ENCODE measurements at regions not wholly inside any gene's neighbourhood (a gene's known extent, or its start where the extent isn't known, plus 50 kb on each side); places are given as distances from the start of the nearest gene placed in this dataset.

DNA sequence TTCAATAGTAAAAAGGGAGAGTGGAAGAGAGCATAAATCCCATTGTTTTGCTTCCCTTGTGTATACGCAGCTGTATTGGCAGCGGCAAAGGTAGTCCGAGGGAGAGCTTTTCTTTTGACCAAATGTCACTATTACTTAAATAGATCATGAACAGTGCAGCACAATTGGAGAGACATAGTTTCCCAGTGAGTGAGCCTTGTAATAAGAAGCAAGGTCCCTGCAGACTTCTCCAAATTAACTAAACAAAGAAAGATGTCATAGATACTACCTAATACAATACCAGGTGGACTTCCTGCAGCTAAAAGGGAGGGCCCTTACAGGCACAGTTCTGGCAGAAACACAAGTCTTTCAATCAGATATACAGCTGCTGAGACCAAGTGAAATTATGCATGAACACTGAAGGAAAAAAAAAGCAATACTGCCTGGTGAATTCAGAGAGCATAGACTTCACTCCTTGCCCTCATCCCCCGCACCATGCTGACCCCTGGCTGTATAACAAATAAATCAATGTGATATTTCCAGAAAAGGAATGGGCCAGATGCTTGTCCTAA is 404.7 kb upstream of the CDH2 start:
- H3K4me2 ChIP-seq (ENCODE audit: low read length) = no peak overlapping the region
- no peak overlapping the region for H3K4me3 ChIP-seq (ENCODE audit: low read length)
- H4K20me1 ChIP-seq (ENCODE audit: control insufficient read depth, insufficient read depth, low read depth, low read length) = no peaks in the 10 kb centered on the region
- no peaks in the 10 kb centered on the region for H3K79me2 ChIP-seq (ENCODE audit: control insufficient read depth, low read length)
- no peaks in the 10 kb centered on the region for H3K9me3 ChIP-seq (ENCODE audit: control insufficient read depth, insufficient read depth, low read length)
- no peaks in the 10 kb centered on the region for H3K36me3 ChIP-seq (ENCODE audit: control insufficient read depth, low read length)
- H3K9me2 ChIP-seq (replicated peaks; ENCODE audit: control insufficient read depth, low read length) = no peaks in the 10 kb centered on the region
- TF ChIP-seq, protein P1, sequence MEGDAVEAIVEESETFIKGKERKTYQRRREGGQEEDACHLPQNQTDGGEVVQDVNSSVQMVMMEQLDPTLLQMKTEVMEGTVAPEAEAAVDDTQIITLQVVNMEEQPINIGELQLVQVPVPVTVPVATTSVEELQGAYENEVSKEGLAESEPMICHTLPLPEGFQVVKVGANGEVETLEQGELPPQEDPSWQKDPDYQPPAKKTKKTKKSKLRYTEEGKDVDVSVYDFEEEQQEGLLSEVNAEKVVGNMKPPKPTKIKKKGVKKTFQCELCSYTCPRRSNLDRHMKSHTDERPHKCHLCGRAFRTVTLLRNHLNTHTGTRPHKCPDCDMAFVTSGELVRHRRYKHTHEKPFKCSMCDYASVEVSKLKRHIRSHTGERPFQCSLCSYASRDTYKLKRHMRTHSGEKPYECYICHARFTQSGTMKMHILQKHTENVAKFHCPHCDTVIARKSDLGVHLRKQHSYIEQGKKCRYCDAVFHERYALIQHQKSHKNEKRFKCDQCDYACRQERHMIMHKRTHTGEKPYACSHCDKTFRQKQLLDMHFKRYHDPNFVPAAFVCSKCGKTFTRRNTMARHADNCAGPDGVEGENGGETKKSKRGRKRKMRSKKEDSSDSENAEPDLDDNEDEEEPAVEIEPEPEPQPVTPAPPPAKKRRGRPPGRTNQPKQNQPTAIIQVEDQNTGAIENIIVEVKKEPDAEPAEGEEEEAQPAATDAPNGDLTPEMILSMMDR (IDR thresholded peaks at IDR 0.05; ENCODE audit: low read depth, low read length, poor library complexity, severe bottlenecking) = no peak
- TF ChIP-seq EZH2phosphoT487 (IDR thresholded peaks at IDR 0.05; ENCODE audit: borderline replicate concordance, low read length) = no peak
- H3K4me1 ChIP-seq (ENCODE audit: control insufficient read depth, low read length) = no peaks in the 10 kb centered on the region
- H3F3A ChIP-seq (ENCODE audit: control insufficient read depth, insufficient read depth) = no peaks in the 10 kb centered on the region
- H3K27ac ChIP-seq (ENCODE audit: low read depth, low read length) = no peak overlapping the region
- no peaks in the 10 kb centered on the region for H3K27me3 ChIP-seq (ENCODE audit: control insufficient read depth, low read length)

DNA sequence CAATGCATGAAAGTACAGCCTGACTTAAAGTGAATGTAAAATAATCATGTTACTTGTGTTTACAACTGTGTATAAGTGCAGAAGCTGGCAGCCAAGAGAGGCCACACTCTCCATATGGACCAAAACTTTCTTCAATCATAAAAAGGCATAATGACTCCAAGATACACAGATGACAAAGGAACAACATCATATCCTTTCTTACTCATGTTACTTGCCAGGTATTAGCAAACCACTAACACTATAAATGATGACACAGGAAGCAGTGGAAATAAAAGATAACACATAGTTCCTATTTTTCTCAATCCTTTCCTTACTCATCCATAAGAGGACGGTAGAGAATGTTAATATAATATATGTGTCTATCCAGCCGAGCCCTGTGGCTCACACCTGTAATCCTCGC is 400.0 kb upstream of the CDH2 start:
- TF ChIP-seq EZH2phosphoT487 (IDR thresholded peaks at IDR 0.05; ENCODE audit: borderline replicate concordance, low read length) = no peak
- TF ChIP-seq, protein P1 (IDR thresholded peaks at IDR 0.05; ENCODE audit: low read depth, low read length, poor library complexity, severe bottlenecking) = no peak
- Histone ChIP-seq H3K27me3 (ENCODE audit: control insufficient read depth, low read length) (no peaks in the 10 kb centered on the region), H3K4me3 (ENCODE audit: low read length) (no peak overlapping the region), H4K20me1 (ENCODE audit: control insufficient read depth, insufficient read depth, low read depth, low read length) (no peaks in the 10 kb centered on the region), H3K9me2 (replicated peaks; ENCODE audit: control insufficient read depth, low read length) (no peaks in the 10 kb centered on the region), H3F3A (ENCODE audit: control insufficient read depth, insufficient read depth) (no peaks in the 10 kb centered on the region), H3K36me3 (ENCODE audit: control insufficient read depth, low read length) (no peaks in the 10 kb centered on the region), H3K79me2 (ENCODE audit: control insufficient read depth, low read length) (no peaks in the 10 kb centered on the region), H3K4me1 (ENCODE audit: control insufficient read depth, low read length) (no peaks in the 10 kb centered on the region), H3K4me2 (ENCODE audit: low read length) (no peak overlapping the region), H3K27ac (ENCODE audit: low read depth, low read length) (no peak overlapping the region), H3K9me3 (ENCODE audit: control insufficient read depth, insufficient read depth, low read length) (no peaks in the 10 kb centered on the region)

DNA sequence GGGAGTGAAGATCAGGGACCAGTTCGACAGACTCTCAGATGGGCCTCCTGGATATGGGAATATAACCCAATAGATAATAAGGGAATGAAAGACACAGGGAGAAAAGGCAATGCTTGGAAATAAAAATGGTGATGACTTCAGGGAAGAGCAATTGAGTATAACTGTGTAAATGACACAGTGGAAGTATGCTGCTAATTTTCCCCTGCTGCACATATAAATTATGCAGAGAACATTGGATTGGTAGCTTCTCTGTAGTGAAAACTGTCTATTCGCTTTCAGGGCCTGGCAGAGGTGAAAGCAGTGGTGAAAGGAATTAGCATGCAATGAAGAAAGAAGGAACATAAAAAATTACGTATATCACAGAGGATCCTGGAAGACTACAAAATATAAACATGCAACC is 398.2 kb upstream of the CDH2 start:
- no peaks in the 10 kb centered on the region for H3F3A ChIP-seq (ENCODE audit: control insufficient read depth, insufficient read depth)
- H3K36me3 ChIP-seq (ENCODE audit: control insufficient read depth, low read length) = no peaks in the 10 kb centered on the region

More for the DNA sequence above, 398.2 kb upstream of the CDH2 start:
- no peak for TF ChIP-seq EZH2phosphoT487 (IDR thresholded peaks at IDR 0.05; ENCODE audit: borderline replicate concordance, low read length)
- TF ChIP-seq, protein P1 (IDR thresholded peaks at IDR 0.05; ENCODE audit: low read depth, low read length, poor library complexity, severe bottlenecking) = no peak
- no peak overlapping the region for H3K4me3 ChIP-seq (ENCODE audit: low read length)
- no peak overlapping the region for H3K27ac ChIP-seq (ENCODE audit: low read depth, low read length)
- no peaks in the 10 kb centered on the region for H3K9me3 ChIP-seq (ENCODE audit: control insufficient read depth, insufficient read depth, low read length)
- no peaks in the 10 kb centered on the region for H3K27me3 ChIP-seq (ENCODE audit: control insufficient read depth, low read length)
- H3K4me2 ChIP-seq (ENCODE audit: low read length) = no peak overlapping the region
- H4K20me1 ChIP-seq (ENCODE audit: control insufficient read depth, insufficient read depth, low read depth, low read length) = no peaks in the 10 kb centered on the region
- no peaks in the 10 kb centered on the region for H3K79me2 ChIP-seq (ENCODE audit: control insufficient read depth, low read length)
- no peaks in the 10 kb centered on the region for H3K9me2 ChIP-seq (replicated peaks; ENCODE audit: control insufficient read depth, low read length)
- H3K4me1 ChIP-seq (ENCODE audit: control insufficient read depth, low read length) = no peaks in the 10 kb centered on the region

Data from DOHH2 (cell line).